ENCODE measurements at regions not wholly inside any gene's neighbourhood (a gene's known extent, or its start where the extent isn't known, plus 50 kb on each side); places are given as distances from the start of the nearest gene placed in this dataset.

DNA sequence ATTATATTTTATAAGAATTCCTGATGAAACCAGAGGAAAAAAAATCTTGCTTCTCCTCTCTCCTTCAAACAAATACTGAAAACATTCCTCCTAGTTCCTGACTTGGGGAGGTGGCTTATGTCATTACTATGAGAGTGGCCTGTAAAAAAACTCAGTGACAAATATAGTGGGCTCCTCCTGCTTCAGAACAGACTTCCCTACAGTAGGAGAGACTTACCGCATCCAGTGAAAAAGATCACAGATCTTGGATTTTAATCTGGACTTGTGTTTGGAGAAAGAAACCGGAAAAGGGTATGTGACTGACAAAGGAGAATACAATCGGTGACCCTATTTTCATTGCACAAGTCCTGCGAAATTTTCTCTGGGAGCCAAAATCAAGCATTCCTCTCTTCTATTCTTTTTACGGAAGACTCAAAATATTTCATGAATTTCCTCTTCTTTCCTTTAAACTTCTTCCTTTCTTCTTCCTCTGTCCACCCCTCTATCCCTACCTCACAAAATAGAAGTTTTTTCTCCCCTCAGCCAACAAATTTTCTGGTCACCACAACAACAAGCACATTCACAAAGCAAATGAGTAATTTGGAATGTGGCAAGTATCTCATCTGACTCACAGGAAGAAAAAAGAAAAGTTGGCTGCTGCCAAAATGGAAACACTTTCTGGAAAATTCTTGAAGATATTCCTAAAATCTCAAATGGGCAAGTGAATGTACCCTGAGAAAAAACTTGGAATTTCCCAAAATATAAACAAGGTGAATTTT is 185.1 kb upstream of the CDKN3 start:
- peak; percentile 70 for ATAC-seq
- Histone ChIP-seq H3K4me3 (no peak overlapping the region), H3K36me3 (no peaks in the 10 kb centered on the region), H3K27me3 (no peaks in the 10 kb centered on the region), H3K4me1 (no peaks in the 10 kb centered on the region), H3K27ac (peak overlapping the region in 3 of 4 donors; percentile 18 to 46 (median 27)), H3K9me3 (no peaks in the 10 kb centered on the region)
- TF ChIP-seq, protein P1, sequence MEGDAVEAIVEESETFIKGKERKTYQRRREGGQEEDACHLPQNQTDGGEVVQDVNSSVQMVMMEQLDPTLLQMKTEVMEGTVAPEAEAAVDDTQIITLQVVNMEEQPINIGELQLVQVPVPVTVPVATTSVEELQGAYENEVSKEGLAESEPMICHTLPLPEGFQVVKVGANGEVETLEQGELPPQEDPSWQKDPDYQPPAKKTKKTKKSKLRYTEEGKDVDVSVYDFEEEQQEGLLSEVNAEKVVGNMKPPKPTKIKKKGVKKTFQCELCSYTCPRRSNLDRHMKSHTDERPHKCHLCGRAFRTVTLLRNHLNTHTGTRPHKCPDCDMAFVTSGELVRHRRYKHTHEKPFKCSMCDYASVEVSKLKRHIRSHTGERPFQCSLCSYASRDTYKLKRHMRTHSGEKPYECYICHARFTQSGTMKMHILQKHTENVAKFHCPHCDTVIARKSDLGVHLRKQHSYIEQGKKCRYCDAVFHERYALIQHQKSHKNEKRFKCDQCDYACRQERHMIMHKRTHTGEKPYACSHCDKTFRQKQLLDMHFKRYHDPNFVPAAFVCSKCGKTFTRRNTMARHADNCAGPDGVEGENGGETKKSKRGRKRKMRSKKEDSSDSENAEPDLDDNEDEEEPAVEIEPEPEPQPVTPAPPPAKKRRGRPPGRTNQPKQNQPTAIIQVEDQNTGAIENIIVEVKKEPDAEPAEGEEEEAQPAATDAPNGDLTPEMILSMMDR (IDR thresholded peaks at IDR 0.05), result no peak
- TF ChIP-seq POLR2AphosphoS5 (IDR thresholded peaks at IDR 0.05) (no peak), POLR2A (IDR thresholded peaks at IDR 0.05) (no peak), EP300 (IDR thresholded peaks at IDR 0.05) (no peak)
- 39 to 78% methylated on average over 5 of the region's 5 CpGs for WGBS, 2 donors (ENCODE audit: low coverage in 1 of 2)

DNA sequence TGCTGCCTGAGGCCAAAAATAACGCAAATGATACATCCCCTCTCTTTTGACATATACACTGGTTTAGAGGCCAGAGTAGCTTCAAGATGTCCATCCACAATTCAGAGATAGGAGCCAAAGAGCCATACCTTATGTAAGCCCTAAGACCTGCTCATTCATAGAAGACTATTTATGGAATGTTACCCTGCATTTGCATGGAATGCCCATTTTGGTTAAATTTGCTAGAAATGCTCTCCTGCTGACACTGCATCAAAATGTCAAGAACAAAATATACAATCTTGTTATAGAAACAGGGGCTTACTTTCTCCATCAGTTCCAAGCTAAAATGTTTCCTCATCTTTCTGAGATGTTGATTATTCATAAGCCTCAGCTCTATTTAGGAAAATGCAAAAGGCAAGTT is 183.3 kb upstream of the CDKN3 start:
- H3K27me3 ChIP-seq, result no peaks in the 10 kb centered on the region
- TF ChIP-seq POLR2AphosphoS5 (IDR thresholded peaks at IDR 0.05) (no peak), POLR2A (IDR thresholded peaks at IDR 0.05) (no peak), EP300 (IDR thresholded peaks at IDR 0.05) (no peak)
- TF ChIP-seq, protein P1 (IDR thresholded peaks at IDR 0.05), result no peak
- H3K4me1 ChIP-seq, result no peaks in the 10 kb centered on the region
- WGBS, 2 donors (ENCODE audit: low coverage in 1 of 2), result 100% methylated on average over 1 of the region's 1 CpG; no CpG with 5 or more reads in 1 of the 2 donors
- ATAC-seq, result no peak
- H3K36me3 ChIP-seq, result no peaks in the 10 kb centered on the region
- H3K4me3 ChIP-seq, result no peak overlapping the region
- H3K9me3 ChIP-seq, result no peaks in the 10 kb centered on the region
- no peak overlapping the region for H3K27ac ChIP-seq

DNA sequence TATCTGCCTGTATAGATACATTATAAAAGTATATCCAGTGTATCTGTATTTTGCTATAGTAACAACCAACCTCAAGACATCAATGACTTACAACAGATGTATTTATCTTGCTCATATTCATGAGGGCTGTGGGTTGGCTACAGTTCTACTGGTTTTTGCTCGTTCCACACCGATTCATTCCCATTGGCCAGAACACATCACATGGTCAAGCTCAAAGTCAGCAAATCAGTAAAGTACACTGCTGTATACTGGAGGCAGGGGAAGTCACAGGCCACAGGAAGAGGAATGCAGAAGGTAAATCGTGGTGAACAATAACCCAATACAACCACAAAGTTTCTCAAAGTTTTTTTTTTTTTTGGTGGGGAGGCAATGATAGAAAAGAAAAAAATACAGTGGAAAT is 180.0 kb upstream of the CDKN3 start:
- H3K27me3 ChIP-seq, result peaks cover 19% of the 10 kb centered on the region
- 83 to 84% methylated on average over 1 to 3 of the region's 3 CpGs for whole genome bisulfite sequencing, 2 donors (ENCODE audit: low coverage in 1 of 2)
- ATAC-seq, result no peak
- H3K27ac ChIP-seq, result no peak overlapping the region
- no peak overlapping the region for H3K4me3 ChIP-seq
- H3K4me1 ChIP-seq, result peaks cover 0 to 15% (median 6%) of the 10 kb centered on the region in 3 donors
- no peaks in the 10 kb centered on the region for H3K36me3 ChIP-seq
- H3K9me3 ChIP-seq, result no peaks in the 10 kb centered on the region
- TF ChIP-seq, protein P1 (IDR thresholded peaks at IDR 0.05), result no peak
- TF ChIP-seq POLR2AphosphoS5 (IDR thresholded peaks at IDR 0.05), result no peak

DNA sequence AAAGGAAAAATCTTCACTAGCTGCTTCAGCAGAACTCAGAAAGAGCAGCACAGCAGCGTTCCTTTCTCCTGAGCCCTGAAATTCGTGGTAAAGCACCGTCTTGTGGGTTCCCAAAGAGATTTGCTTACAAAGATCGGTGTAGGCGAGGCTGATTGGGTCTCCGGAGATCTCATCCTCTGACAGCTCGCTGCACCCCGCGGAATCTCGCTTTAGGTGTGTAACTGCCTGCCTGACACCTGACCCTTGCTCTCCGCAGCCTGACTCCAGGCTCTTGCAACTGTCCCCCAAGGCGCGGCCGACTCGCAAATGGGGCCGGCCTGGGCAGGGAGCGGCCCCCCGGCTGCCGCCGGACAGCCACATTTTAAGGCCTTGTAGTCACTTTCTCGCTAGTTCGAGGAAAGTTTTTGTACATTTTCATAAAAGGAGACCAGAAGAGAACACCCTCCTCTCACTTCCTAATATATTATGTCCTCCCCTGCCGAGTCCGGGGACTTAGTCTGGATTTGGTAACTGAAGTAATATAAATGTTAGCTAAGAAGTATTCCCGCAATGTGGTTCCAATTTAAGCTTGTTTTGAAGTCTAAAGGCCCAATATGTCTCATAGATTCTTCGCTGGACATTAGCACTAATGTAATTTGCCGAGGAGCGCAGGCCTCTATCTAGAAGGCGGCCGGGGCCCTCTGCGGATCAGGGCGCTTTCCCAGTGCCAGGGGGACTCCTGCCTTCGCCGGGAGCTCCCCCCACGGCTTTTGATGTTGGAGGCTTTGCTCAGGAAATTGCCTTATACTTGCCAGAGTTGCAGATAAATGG is 177.3 kb upstream of the CDKN3 start:
- peak overlapping the region in 1 of 2 donors; percentile 41 for H3K4me3 ChIP-seq

More for the DNA sequence above, 177.3 kb upstream of the CDKN3 start:
- 75 to 92% methylated on average over 2 to 24 of the region's 35 CpGs for WGBS, 2 donors (ENCODE audit: low coverage in 1 of 2)
- Histone ChIP-seq H3K27ac (no peak overlapping the region), H3K36me3 (no peaks in the 10 kb centered on the region), H3K9me3 (no peaks in the 10 kb centered on the region), H3K27me3 (peaks cover 38% of the 10 kb centered on the region), H3K4me1 (peaks cover 0 to 15% (median 6%) of the 10 kb centered on the region in 3 donors)
- no peak for ATAC-seq
- TF ChIP-seq, protein P1 (IDR thresholded peaks at IDR 0.05), result no peak
- TF ChIP-seq POLR2A (IDR thresholded peaks at IDR 0.05), result no peak
- no peak for TF ChIP-seq EP300 (IDR thresholded peaks at IDR 0.05)
- TF ChIP-seq POLR2AphosphoS5 (IDR thresholded peaks at IDR 0.05), result no peak
